Hematopoietic multipotent progenitor cell treated with erythropoietin and hydrocortisone succinate and interleukin-3 and kit ligand, for 8 days (in vitro differentiated cells): ENCODE measurements at regions not wholly inside any gene's neighbourhood (a gene's known extent, or its start where the extent isn't known, plus 50 kb on each side); places are given as distances from the start of the nearest gene placed in this dataset.

Source experiments
- DNase-seq: peaks from one replicate; pipeline ENCODE4 v3.0.0-alpha.2; 2015

DNA sequence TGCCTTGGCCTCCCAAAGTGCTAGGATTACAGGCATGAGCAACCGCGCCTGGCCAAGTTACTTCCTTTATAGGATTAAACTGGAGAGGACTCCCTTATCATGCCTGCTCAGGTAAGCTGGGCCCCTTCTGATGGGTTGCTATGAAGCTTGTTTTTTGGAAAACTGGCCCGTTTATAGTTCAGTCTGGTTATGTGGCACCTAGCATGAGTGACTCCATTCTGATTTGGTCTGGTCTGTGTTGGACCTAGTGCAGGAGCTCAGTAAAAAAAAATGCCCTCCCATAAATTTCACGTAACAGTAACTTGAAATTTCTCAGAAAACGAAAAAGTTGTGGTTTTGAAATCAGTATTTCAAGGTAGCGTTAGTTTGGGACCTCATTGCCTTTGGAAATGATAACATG, 448.4 kb downstream of the HACE1 start:
- DNase-seq, result no peak

DNA sequence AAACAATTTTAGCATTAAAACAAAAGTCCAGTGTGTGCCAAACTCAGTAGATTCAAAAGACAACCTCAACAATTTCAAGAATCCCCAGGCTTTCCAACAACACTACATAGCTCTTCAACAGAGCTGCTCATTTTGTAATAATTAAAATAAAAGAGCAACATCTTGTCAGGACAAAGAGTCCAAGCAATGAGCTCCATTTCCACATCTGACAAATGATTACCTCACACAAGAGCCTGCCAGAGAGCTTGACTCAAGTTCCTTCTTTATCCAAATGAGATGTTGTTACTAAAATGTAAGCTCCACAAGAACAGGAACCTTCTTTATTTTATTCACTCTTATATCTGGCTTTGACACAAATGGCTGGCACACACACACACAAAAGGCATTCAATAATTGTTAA, 449.8 kb downstream of the HACE1 start:
- DNase-seq, result no peak

DNA sequence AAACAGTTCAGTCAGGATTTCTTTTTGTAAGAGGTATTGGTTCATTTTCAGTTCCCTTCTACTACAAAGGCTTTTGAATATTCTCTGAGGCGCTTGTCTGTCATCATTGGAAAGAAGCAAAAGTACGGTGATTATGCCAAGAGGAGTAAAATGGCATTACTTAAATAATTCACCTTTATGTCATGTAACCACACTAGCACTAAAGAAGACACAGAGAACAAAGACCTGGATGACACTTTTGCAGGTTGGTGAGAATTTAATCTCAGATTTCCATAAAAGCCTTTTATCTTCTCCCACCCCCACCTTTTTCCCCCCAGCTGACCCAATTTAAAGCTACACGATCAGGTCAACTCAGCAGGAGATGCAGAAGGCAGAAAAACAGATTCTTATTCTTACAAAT, 451.8 kb downstream of the HACE1 start:
- DNase-seq, result no peak

GRCh38 chr6:104404377-104404776, 455.3 kb downstream of the HACE1 start:
- DNase-seq, result no peak

DNA sequence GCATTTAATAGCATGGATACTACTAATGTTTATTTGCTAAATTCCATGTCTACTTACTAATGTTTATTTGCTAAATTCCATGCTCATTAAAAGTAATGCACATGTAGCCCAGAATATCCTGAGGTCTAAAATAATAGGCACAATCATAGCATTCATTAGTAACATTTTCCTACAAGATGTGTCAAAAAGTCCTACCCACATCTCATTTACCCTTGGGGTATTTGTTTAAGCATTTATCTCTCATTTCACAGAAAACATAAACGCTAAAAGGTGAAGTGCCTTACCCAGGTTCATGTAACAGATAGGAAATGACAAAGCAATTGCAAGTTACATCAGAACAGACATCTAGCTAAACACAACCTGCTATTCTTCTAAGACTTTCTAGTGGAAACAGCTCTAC, 457.1 kb downstream of the HACE1 start:
- DNase-seq, result no peak

DNA sequence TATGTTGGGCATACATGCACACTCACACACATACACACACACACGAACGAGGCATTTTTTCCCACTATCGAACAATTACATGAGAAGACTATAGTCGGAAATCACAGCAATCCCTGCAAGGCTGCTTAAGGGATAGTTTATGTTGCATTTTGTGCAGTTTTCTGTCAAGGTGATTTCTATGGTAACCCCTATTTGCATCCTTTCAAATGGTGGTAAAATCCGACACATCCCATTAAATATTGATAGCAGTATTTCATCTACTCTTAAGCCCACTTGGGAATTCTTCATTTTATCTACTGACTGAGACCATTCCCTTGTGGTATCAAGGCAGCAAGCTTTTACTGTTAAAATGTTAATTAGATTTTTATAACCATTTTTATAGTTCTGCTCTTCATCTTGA, 457.8 kb downstream of the HACE1 start:
- no peak for DNase-seq

DNA sequence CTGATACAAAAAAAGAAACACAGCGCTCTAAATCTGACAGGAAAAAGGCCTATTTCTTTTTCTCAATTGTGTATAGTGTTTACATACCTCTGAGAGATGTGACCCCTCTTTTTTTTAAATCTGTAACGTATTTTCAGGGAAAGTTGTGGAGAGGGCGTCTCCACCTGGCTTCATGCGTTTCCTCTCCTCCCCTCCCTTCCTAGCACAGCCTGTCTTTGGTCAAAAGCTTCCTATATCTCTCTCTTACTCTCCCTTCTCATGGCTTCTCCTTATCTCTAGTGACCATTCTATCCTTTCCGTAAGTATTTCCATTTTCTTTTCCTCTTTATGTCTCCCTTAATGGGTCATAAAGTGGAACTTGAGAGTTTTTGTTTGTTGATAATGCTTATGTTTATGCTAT, 458.9 kb downstream of the HACE1 start:
- no peak for DNase-seq

DNA sequence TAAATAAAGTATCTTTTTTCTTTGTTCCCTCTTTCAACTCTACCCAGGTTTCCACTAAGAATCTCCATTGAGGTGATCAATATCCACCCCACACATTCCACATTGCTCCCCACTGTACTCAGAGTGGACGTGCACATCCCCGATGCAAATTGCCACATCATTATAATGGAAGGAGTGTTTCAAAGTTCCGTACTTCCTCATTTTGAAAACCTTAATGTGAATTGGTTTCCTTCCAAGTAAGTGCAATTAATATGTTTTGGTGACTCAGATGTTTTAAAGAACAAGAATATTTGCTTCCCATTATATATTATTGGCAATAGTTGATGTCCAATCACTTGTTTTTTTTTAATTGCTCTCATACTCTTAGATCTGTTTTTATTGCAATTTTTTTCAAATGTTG, 463.6 kb downstream of the HACE1 start:
- no peak for DNase-seq

DNA sequence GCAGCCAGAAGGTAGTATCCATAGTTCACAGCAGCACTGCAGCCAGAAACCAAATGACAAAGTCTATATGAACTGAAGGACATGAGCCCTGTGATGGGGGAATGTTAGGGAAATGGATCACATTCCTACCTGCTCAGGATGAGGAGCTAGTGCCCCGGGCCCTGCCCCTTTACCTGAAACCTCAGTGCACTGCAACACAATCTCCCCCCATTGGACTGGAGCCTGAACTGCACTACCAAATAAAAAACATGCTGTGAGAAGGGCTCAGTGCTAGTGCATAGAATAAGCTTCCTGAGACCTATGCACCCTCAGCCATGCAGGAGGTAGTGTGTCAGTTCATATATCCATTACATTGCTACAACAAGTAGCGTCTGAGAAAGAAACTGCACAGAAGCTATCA, 477.8 kb downstream of the HACE1 start:
- DNase-seq, result no peak

GRCh38 chr6:104365451-104366234, 494.1 kb downstream of the HACE1 start:
- no peak for DNase-seq

- DNase-seq, result no peak
These were observed 501.8 kb downstream of the HACE1 start for GRCh38 chr6:104357928-104358327.

GRCh38 chr6:104356197-104356596, 503.5 kb downstream of the HACE1 start:
- no peak for DNase-seq

- no peak for DNase-seq
These were observed 510.5 kb downstream of the HACE1 start for GRCh38 chr6:104349191-104349590.

GRCh38 chr6:104344223-104344622, 515.5 kb downstream of the HACE1 start:
- no peak for DNase-seq

DNA sequence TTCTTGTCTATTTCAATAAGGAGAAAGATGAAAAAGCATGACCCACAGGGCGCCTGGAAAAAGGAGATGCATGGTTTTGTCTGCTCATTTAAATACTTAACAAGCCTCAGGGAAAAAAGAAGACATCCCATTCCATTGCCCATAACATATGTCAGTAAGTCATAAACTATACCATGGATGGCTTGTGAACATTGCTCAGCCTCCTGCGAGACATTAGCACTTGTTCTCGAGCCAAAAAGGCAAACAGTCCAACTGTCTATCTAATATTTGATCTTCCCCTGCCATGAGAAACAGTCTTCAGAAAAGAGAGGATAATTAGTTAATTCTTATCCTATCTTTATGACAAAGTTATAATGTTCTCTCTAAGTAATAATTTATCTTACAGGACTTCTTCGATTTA, 527.4 kb downstream of the HACE1 start:
- no peak for DNase-seq

DNA sequence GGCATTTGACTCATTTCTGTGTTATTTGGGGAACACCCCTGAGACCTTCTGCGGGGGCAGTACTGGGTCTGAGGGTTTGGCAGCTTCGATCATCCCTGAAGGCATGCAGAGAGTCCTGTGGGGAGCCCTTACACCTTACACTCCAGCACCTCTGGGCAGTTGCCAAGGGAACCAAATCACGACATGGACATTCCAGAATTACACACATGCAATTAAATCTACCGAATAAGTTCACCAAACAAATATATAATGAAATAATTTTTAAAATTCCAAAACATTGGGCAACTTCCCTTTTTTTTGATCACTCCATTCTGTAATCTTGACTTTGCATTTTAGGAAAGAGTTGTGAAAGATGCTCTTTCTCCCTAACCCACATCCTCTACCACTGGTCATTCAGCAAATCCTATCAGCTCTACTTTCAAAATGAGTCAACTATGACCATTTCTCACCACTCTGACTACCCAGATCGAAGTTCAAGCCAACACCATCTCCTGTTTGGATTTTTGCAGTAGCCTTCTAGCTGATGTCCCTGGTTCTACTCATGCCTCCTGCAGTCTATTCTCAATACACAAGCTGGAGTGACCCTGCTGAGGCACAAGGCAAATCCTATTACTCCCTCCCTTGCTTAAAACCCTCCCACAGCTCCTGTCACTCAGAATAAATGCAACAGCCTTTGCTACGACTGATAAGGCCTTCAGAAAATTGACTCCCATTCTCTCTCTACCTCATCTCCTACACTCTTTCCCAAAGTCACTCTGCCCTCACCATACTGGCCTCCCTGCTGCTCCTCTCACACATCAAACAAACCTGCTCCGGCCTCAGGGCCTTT, 533.3 kb downstream of the HACE1 start:
- no peak for DNase-seq

GRCh38 chr6:104325341-104326172, 534.2 kb downstream of the HACE1 start:
- peak; percentile 13 for DNase-seq

GRCh38 chr6:104324301-104324700, 535.4 kb downstream of the HACE1 start:
- DNase-seq, result no peak

DNA sequence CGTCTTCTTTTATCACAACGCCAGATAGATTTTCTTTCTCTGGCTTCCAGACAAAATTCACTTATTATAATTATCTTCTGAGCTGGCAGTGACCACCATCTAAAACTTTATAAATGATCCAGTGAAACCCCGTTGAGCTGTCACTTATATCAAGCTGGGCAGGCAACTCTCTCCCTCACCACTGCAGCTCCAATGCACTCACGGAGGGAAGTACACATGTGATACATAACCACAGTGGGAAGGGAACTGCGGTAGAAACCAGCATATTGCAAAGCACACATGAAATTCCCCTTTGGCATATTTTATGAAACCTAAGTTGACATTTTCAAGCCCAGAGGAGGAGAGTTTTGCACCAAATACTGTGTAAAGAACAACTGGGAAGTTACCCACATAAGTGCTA, 536.9 kb downstream of the HACE1 start:
- no peak for DNase-seq

DNA sequence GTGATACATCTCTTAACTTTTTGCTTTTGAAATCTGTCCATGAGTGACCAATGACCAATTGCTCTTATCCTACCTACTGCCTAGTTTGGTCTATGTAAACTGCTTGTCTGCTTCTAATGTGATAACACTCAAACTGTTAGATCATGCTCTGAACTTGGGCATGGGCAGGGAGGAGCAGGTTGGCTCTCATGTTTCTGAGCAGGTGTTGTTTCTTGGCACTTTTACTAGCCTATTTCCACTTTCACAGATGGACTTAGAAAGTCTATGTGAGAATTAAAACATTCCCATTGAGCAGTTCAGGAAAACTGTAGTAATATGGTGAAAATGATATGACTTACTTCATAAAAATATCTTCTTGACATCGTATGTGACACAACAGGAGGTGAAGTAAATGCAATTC, 538.4 kb downstream of the HACE1 start:
- no peak for DNase-seq

- DNase-seq, result no peak
These were observed 538.8 kb downstream of the HACE1 start for GRCh38 chr6:104320896-104321295.

- no peak for DNase-seq
These were observed 546.9 kb downstream of the HACE1 start for GRCh38 chr6:104312851-104313250.

- DNase-seq, result no peak
These were observed 553.5 kb downstream of the HACE1 start for GRCh38 chr6:104306211-104306610.

- no peak for DNase-seq
These were observed 554.5 kb downstream of the HACE1 start for GRCh38 chr6:104305206-104305605.
